Erythroblast (primary cell): ENCODE measurements at regions not wholly inside any gene's neighbourhood (a gene's known extent, or its start where the extent isn't known, plus 50 kb on each side); places are given as distances from the start of the nearest gene placed in this dataset.

Experiments
- DNase-seq, 2 experiments: peaks; one replicate each; lab custom pipeline; 2025; lab: John Stamatoyannopoulos, UW
- GATA1 ChIP-seq: IDR thresholded peaks from 2 replicates; pipeline ENCODE4 v1.6.1; 2011; ENCODE audit warnings: low read depth, mild to moderate bottlenecking, control low read depth, low read length, moderate library complexity
- POLR2A ChIP-seq: IDR thresholded peaks from 2 replicates; pipeline ENCODE4 v1.6.1; 2011; ENCODE audit warnings: mild to moderate bottlenecking, low read length

DNA sequence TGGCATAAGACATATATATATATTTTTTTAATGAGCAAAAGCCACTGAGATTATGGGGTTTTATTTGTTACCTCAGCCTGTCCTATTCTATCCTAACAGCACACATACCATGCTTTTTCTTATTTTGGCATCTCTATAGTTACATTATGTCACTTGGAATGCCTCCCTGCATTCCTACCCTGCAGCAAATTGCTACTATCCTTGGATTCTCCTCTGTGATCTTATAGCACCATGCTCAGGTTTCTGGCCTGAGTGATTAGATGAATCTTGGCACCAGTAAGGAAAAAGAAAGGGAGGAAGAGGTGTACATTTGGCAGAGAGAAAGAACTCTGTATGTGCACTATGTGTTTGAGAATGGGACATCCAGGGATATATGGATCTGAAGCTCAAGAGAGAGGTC lies 86.3 kb upstream of the PELI1 start:
- no peak for DNase-seq
- TF ChIP-seq POLR2A (no peak), GATA1 (no peak)

DNA sequence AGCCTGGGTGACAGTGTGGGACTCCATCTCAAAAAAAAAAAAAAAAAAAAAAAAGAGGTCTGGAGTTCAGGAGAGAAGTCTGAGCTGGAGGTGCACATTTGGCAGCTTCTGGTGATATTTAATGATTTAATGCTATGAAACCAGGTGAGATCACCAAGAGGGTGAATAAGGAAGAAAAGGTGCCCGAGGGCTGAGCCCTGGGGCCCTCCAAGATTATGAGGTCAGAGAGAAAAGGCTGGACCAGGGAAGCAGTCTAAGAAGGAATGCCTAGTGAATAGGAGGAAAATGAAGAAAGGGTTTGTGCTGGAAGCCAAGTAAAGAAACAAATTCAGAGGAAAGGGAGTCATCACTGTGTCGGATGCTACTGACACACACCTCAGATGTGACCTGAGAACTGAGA lies 88.0 kb upstream of the PELI1 start:
- TF ChIP-seq GATA1 = no peak
- no peak for TF ChIP-seq POLR2A
- DNase-seq = no peak

DNA sequence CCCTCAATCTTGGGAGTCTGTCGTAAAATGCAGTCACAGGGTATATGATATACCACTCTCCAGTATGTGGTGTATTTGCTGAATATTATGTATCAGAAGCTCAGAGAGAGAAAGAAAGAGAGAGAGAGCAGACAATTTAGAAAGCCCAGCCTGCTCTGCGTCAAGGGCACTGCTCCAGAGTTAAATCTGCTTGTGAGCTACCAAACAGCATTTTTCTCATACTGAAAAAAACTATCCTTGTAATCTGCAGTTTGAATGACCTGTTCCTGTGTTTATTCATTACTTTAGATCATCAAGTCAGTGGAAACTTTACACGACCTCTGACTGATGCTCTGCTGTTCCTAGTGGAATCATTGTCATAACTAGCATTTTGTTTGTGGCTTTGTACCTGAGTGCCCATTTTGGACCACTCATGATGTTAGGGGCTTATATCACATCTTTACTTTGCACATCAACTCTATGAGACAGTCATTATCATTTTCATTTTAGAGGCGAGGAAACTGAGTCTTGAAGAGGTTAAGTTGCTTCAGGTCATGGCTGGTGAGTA lies 89.2 kb upstream of the PELI1 start:
- TF ChIP-seq GATA1 (no peak), POLR2A (no peak)
- DNase-seq = no peak

DNA sequence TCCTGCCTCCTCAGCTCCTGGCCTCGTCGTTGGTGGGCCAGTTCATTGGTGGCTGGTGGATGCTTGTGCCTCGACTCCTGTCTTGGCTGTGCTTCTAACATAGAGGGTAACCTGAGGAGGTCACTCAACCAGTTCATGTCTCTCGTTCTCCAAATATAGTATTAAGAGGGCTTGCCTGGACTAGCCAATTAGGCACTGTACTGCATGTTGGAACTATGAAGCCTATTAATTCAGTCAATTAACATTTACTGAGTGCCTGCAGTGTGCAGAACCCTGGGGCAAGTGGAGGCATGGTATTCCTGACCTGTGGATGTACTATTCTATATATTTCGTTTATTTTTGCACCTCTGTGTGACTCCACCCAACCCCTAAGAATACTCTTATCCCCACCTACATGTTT lies 89.9 kb upstream of the PELI1 start:
- no peak for DNase-seq
- TF ChIP-seq GATA1 = no peak
- TF ChIP-seq POLR2A = no peak

DNA sequence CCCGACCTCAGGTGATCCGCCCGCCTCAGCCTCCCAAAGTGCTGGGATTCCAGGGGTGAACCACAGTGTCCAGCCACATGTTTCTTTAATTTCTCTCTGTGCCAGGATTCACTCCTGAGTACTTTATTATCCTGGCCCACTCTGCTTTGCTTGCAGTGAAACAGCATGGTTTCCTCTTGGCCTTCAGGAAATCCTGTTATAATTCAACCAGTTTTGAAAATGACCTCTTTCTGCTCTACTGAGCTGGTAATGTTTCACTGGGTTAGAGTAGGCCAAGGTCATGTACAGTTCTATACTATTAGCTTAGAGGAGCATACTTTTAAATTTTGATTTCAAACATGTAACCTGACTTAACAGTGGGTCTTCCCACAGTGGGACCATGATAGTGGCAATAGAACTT lies 90.6 kb upstream of the PELI1 start:
- no peak for TF ChIP-seq GATA1
- TF ChIP-seq POLR2A = no peak
- no peak for DNase-seq

DNA sequence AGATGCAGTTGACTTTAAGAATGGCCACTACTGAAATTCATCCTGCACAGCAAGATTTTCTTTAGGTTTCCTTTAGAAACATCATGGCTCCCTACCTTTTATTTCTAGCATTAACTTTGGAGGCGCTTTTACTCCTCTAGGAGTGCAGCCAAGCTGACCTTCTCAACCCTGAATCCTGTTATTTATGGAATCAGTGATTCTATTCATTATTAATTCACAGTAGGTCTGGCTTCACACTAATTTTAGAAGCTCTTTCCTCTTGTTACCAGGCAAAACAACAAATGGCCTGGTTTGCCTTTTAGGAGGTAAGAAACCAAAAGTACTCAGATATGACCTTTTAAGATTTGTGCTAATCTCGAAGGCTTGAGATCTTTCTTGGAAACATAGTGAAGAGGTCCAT lies 93.0 kb upstream of the PELI1 start:
- no peak for TF ChIP-seq POLR2A
- no peak for TF ChIP-seq GATA1
- DNase-seq = no peak

DNA sequence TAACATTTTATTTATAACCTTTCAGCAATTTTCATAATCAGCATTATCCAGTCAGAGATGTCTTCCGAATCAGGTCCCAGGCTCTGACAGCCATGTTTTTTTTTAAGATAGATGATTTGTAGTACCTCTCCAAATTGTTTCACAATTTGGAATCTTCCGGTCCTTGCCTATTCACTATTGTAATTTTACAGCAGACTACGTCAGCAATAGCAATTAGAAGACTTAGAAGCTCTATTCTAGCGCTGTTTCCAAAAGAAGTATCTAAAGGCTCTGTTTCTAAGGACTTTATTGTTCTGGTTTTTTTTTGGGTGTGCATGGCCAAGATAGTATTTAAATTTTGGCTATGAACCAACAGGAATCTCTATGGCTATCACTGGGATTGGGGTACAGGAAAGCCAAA lies 94.6 kb upstream of the PELI1 start:
- TF ChIP-seq GATA1 (no peak), POLR2A (no peak)

DNA sequence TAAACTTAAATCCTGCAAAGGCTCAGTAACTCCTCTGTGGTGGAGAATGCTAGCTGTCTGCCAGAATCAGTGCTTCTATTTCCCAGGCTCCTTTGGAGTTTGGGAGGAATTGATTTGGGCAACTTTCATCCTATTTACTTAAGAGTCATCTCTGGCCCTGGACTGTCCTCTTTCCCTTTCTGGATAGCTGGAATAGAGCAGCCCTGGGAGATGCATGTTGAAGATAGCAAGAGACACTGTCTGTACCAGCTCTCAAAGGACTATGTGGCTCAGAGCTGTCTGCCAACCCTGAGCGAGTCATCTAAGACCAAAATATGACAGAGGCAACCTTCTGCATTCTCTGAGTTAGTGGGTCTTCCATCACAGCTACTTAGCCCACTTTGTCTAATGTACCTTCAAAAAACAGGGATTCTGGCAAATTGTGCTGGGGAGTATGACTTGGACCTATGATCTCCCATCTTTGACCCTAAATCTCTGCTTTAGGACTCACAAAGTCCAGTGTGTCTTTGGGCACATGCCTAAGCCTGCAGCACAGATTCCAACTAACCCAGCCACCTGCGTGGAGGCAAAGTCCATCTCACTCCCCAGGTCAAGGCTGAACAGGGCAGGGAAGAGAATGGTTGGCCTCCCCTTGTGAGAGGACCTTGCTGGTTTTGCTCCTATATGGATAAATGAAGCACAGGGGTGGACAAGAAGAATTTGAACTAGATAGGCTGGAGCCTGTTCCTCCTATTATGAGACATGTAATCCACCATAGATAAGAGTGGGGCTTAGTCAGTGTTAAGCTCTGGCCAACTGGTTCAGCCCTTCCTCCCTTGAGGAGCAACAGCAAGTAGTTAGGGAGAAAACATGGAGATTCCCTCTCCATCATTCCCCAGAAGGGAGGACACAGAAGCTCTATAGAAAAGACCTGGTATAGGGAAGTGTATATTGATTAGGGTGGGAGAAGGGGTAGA lies 99.1 kb upstream of the PELI1 start:
- DNase-seq = no peak
- no peak for TF ChIP-seq GATA1
- TF ChIP-seq POLR2A = no peak

More for the DNA sequence above, 94.6 kb upstream of the PELI1 start:
- DNase-seq = no peak

DNA sequence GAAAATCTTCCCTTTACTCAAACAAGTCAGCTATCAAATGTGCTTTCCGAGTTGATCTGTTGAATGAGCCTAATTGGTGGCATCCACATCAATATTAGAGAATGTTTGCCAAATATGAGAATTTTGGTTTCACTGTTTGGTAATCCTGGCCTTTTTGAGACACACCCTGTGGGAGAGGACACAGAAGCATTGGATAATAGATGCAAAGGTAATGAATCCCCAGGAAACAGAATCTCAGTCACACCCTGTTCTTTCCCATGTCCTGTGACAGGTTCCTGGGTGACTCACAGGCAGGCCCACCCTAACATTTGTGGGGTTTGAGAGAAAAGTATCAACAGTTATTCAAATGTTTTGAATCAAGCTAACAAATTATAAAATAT lies 99.8 kb upstream of the PELI1 start:
- no peak for DNase-seq
- TF ChIP-seq GATA1 (no peak), POLR2A (no peak)

DNA sequence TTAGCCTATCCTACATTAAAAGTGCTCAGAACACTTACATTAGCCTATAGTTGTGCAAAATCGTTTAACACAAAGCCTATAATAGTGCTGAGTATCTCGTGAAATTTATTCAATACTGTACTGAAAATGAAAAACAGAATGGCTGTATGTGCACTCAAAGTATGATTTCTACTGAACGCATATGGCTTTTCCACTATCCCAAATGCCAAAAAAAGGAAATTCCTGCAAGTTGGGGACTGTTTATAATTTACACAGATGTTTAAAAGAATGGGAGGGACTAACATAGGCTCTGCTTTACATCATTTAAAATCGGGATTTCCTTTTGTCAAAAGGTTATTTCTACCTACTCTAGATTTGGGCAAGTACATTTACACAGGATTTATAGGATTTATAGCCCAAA lies 101.4 kb upstream of the PELI1 start:
- DNase-seq = no peak
- no peak for TF ChIP-seq POLR2A
- no peak for TF ChIP-seq GATA1

DNA sequence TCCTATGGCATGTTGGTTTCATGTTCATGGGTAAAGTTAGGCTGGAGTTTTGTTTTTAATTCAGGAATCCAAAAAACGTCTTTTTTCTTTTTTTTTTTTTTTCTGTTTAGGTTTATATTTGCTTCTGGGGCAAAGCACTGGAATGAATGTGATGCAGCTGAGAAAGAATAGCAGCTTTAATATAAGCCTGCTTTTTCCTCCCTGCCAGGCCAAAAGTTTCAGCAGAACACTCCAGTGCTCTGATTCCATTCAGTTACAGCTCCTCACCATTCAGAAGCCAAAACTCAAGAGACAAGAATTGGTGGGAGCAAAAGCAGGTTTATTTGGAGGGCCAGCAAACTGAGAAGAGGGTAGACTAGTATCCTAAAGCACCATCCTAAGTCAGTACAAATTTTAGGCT lies 102.7 kb upstream of the PELI1 start:
- DNase-seq = no peak
- TF ChIP-seq GATA1 = no peak
- TF ChIP-seq POLR2A = no peak

DNA sequence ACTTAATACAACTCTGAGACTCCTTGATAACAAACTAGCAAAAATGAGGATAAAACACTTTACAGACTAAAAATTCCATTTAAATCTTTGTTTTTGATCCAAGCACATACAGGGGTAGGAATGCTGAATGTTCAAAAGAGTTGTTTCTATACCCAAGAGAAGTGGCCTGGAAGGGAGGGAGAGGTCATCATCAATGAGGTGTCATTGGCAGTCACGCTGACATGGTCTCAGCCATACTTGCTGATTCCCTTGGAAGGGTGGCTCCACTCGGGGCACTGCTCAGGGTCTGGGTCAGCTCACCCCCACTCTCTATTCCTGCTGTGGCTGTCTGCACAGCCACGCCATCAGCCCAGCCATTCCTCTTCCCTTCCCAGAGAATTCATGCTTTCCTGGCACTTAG lies 105.2 kb upstream of the PELI1 start:
- TF ChIP-seq GATA1 (no peak), POLR2A (no peak)
- DNase-seq = no peak

DNA sequence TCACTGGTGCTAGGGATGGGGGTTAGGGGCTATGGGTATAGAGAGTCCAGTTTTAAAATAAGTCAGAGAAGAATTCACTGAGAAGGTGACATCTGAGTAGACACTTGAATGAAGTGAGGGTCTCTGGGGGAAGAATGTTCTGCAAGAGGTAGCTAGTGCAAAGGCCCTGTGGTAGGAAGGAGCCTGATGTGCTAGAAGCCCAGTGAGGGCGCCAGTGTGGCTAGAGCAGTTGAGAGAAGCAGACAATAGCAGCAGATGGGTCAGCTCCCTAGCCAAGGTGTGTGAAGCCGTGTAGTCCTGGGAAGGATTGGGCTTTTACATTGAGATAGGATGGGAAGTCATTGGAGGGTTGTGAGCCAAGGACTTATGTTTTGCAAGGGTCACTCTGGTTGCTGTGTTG lies 105.8 kb upstream of the PELI1 start:
- DNase-seq = no peak
- TF ChIP-seq GATA1 (no peak), POLR2A (no peak)

DNA sequence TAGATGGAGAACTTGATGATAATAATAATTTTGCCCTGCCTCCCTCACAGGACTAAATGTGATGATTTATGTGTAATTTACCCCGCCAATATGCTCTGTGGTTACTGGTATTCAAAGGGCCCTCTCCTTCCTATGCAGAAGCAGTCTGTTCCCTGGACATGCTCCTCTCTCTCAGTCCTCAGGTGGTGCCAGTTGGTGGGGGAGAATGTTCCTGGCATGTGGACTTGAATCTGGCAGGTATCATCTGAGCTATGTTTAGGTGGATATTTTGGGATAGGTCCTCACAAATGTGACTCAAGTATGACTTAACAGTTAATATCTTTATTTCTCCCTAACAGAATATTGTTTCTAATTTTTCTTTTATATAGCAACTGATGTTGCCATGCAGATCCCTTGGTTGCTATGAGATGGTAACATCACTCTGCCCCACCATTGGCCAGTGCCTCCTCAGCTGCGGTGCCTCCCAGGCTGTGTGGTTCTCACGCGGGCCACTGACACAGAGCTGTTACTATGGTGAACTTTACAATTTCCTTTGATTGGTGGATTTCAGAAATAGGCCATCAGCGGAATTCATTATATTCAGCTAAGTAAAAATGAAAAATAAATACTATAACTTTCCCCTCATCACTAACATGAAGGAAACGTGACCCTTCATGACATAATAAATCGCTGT lies 106.7 kb upstream of the PELI1 start:
- TF ChIP-seq GATA1 (no peak), POLR2A (no peak)
- DNase-seq = no peak
